ENCODE measurements at regions not wholly inside any gene's neighbourhood (a gene's known extent, or its start where the extent isn't known, plus 50 kb on each side); places are given as distances from the start of the nearest gene placed in this dataset.

- TF ChIP-seq RELA (CRISPR knock-in tag; IDR thresholded peaks at IDR 0.05) = no peak
- TF ChIP-seq POLR2A (IDR thresholded peaks at IDR 0.05; ENCODE audit: insufficient read depth in 1 of 2, low read depth in 2 of 2, low read length in 2 of 2) = no peak
- TF ChIP-seq CTCF (CRISPR knock-in tag; IDR thresholded peaks at IDR 0.05) = no peak
- TF ChIP-seq BHLHE40 (IDR thresholded peaks at IDR 0.05; ENCODE audit: low read length) = no peak
Observed at GRCh38 chr9:116070256-116070914, 83.2 kb upstream of the PAPPA start.
